Gastrocnemius medialis (tissue), 4 donors: ENCODE measurements at regions not wholly inside any gene's neighbourhood (a gene's known extent, or its start where the extent isn't known, plus 50 kb on each side); places are given as distances from the start of the nearest gene placed in this dataset.

ENCODE experiments used
- ATAC-seq, 2 donors: fragments of 150-250 bp; one replicate each; pipeline ENCODE4 v1.9.1; 2016
- DNase-seq, 2 donors: peaks; one replicate each; pipeline ENCODE4 v3.0.0-alpha.2; 2019
- H3K27ac ChIP-seq, 4 donors: fragments of 200-600 bp; sonication (generic); 1 replicate in 1 of 4; 2 replicates in 3 of 4; pipeline ENCODE4 v1.5.1; 2016 to 2018; ENCODE audit warnings: mild to moderate bottlenecking in 2 of 4, moderate library complexity in 1 of 4
- H3K27me3 ChIP-seq, 3 donors: fragments of 200-600 bp; sonication (generic) in 2 of 3; 1 replicate in 1 of 3; 2 replicates in 2 of 3; pipeline versions ENCODE4 v1.5.1 to v1.6.0; 2016 to 2019; ENCODE audit warnings: mild to moderate bottlenecking in 1 of 3, moderate library complexity in 1 of 3
- H3K36me3 ChIP-seq, 2 donors: fragments of 200-600 bp; sonication (generic) in 1 of 2; one replicate each; pipeline ENCODE4 v1.5.1; 2017 to 2018
- H3K4me1 ChIP-seq, 2 donors: fragments of 200-600 bp; sonication (generic) in 1 of 2; one replicate each; pipeline ENCODE4 v1.5.1; 2016 to 2017; ENCODE audit warnings: mild to moderate bottlenecking in 2 of 2
- H3K4me3 ChIP-seq, 4 donors: fragments of 200-600 bp; sonication (generic) in 3 of 4; 1 replicate in 1 of 4; 2 replicates in 3 of 4; pipeline ENCODE4 v1.5.1; 2016 to 2019; ENCODE audit warnings: mild to moderate bottlenecking in 2 of 4
- H3K9me3 ChIP-seq, 3 donors: fragments of 200-600 bp; sonication (generic) in 2 of 3; 1 replicate in 1 of 3; 2 replicates in 2 of 3; pipeline ENCODE4 v1.5.1; 2016 to 2019
- POLR2A ChIP-seq, 2 donors: fragments of 450-650 bp; IDR thresholded peaks; one replicate each; pipeline ENCODE4 v1.6.1; 2017; ENCODE audit warnings: antibody characterized with exemption in 2 of 2, mild to moderate bottlenecking in 2 of 2, moderate library complexity in 2 of 2
- in situ Hi-C, 4 donors: fragments of 200-750 bp; cut with MboI; loops; one replicate each; pipeline versions ENCODE4 v1.15.0 to v1.8.0; 2017; ENCODE audit warnings: low sequenced_read_pairs in 4 of 4
- intact Hi-C: fragments of 100-400 bp; cut with DNase I; formaldehyde crosslinking; loops from one replicate; pipeline ENCODE4 v1.15.1; 2023; ENCODE audit warnings: low total_unique reads
- TF ChIP-seq, protein P1 (sequence below), 5 experiments: fragments of 450-650 bp in 3 of 5; fragments of 200-600 bp in 2 of 5; sonication (generic) in 2 of 5; IDR thresholded peaks in 4 of 5; conservative IDR thresholded peaks in 1 of 5; 1 replicate in 4 of 5; 2 replicates in 1 of 5; pipeline ENCODE4 v1.5.1; 2016 to 2019; ENCODE audit warnings: antibody characterized with exemption in 5 of 5, mild to moderate bottlenecking in 3 of 5, moderate library complexity in 3 of 5

GRCh38 chr14:84262932-84263331 lies 1267.0 kb upstream of the FLRT2 start:
- no peak for DNase-seq
- intact Hi-C loops = no loop called here

GRCh38 chr14:84272290-84272721 lies 1257.6 kb upstream of the FLRT2 start:
- Histone ChIP-seq H3K27me3 (no peaks in the 10 kb centered on the region), H3K36me3 (no peaks in the 10 kb centered on the region), H3K4me1 (no peaks in the 10 kb centered on the region), H3K9me3 (no peaks in the 10 kb centered on the region), H3K4me3 (no peak overlapping the region), H3K27ac (no peak overlapping the region)
- in situ Hi-C loops = no loop called here
- intact Hi-C loops = no loop called here
- DNase-seq = no peak
- TF ChIP-seq, protein P1, sequence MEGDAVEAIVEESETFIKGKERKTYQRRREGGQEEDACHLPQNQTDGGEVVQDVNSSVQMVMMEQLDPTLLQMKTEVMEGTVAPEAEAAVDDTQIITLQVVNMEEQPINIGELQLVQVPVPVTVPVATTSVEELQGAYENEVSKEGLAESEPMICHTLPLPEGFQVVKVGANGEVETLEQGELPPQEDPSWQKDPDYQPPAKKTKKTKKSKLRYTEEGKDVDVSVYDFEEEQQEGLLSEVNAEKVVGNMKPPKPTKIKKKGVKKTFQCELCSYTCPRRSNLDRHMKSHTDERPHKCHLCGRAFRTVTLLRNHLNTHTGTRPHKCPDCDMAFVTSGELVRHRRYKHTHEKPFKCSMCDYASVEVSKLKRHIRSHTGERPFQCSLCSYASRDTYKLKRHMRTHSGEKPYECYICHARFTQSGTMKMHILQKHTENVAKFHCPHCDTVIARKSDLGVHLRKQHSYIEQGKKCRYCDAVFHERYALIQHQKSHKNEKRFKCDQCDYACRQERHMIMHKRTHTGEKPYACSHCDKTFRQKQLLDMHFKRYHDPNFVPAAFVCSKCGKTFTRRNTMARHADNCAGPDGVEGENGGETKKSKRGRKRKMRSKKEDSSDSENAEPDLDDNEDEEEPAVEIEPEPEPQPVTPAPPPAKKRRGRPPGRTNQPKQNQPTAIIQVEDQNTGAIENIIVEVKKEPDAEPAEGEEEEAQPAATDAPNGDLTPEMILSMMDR (IDR thresholded peaks at IDR 0.05 in 4 of 5, conservative IDR thresholded peaks at IDR 0.05 in 1 of 5) = no peak
- TF ChIP-seq POLR2A (IDR thresholded peaks at IDR 0.05) = no peak
- ATAC-seq = no peak

More at GRCh38 chr14:84262932-84263331, 1267.0 kb upstream of the FLRT2 start:
- TF ChIP-seq, protein P1 (IDR thresholded peaks at IDR 0.05 in 4 of 5, conservative IDR thresholded peaks at IDR 0.05 in 1 of 5) = no peak
- no peak for TF ChIP-seq POLR2A (IDR thresholded peaks at IDR 0.05)
- Histone ChIP-seq H3K4me3 (no peak overlapping the region), H3K27me3 (no peaks in the 10 kb centered on the region), H3K36me3 (no peaks in the 10 kb centered on the region), H3K9me3 (no peaks in the 10 kb centered on the region), H3K4me1 (no peaks in the 10 kb centered on the region), H3K27ac (no peak overlapping the region)
- in situ Hi-C loops = no loop called here
- no peak for ATAC-seq

GRCh38 chr14:84273181-84273580 lies 1256.8 kb upstream of the FLRT2 start:
- no peak for ATAC-seq

DNA sequence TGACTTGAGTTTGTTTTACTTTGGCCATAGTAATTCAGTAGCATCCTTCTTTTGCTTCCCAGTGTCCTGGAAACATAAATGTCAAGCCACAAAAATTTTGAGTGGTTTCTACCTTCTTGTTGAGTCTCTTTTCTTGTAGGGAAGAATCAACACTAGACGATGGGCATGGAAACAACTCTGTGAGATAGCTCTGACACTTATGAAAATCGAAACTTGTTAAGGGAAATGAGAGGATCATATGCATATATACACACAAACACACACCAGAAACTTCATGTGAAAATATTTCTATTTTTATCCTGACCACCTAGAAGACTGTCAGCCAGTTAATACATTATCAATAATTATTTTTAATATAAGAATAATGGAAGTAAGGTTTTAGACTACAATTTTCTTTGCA lies 1247.3 kb upstream of the FLRT2 start:
- intact Hi-C loops = no loop called here
- no peaks in the 10 kb centered on the region for H3K27me3 ChIP-seq
- H3K4me3 ChIP-seq = no peak overlapping the region
- no peaks in the 10 kb centered on the region for H3K36me3 ChIP-seq
- TF ChIP-seq POLR2A (IDR thresholded peaks at IDR 0.05) = no peak
- TF ChIP-seq, protein P1 (IDR thresholded peaks at IDR 0.05 in 4 of 5, conservative IDR thresholded peaks at IDR 0.05 in 1 of 5) = no peak
- in situ Hi-C loops = no loop called here
- H3K9me3 ChIP-seq = no peaks in the 10 kb centered on the region
- no peak overlapping the region for H3K27ac ChIP-seq
- H3K4me1 ChIP-seq = no peaks in the 10 kb centered on the region
- no peak for DNase-seq
- no peak for ATAC-seq

More at GRCh38 chr14:84273181-84273580, 1256.8 kb upstream of the FLRT2 start:
- in situ Hi-C loops (no loop called here), intact Hi-C loops (no loop called here)
- Histone ChIP-seq H3K4me1 (no peaks in the 10 kb centered on the region), H3K36me3 (no peaks in the 10 kb centered on the region), H3K9me3 (no peaks in the 10 kb centered on the region), H3K27ac (no peak overlapping the region), H3K4me3 (no peak overlapping the region), H3K27me3 (no peaks in the 10 kb centered on the region)
- TF ChIP-seq, protein P1 (IDR thresholded peaks at IDR 0.05 in 4 of 5, conservative IDR thresholded peaks at IDR 0.05 in 1 of 5) = no peak
- no peak for TF ChIP-seq POLR2A (IDR thresholded peaks at IDR 0.05)
- no peak for DNase-seq

DNA sequence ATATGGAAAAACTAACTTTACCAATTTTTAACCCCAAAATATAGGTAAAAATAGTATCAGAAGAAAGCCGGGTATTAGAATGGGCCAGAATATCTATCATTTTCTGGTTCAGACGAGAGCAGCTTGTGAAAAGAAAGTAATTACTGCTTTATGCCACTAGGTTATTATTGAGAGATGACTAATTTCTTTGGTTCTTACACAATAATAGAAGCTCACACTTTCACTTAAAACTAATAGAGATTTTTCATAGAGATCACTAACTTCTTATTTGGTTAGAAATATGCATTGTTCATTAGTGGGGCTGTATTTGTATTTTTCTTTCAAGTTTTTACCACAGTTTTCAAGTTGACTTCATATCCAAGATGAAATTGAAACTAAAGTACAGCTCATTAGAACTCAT lies 1241.2 kb upstream of the FLRT2 start:
- no peak for TF ChIP-seq POLR2A (IDR thresholded peaks at IDR 0.05)
- TF ChIP-seq, protein P1 (IDR thresholded peaks at IDR 0.05 in 4 of 5, conservative IDR thresholded peaks at IDR 0.05 in 1 of 5) = no peak
- DNase-seq (no peak), ATAC-seq (no peak)
- Histone ChIP-seq H3K27me3 (no peaks in the 10 kb centered on the region), H3K4me1 (no peaks in the 10 kb centered on the region), H3K4me3 (no peak overlapping the region), H3K27ac (no peak overlapping the region), H3K36me3 (no peaks in the 10 kb centered on the region), H3K9me3 (no peaks in the 10 kb centered on the region)
- intact Hi-C loops = no loop called here
- in situ Hi-C loops = no loop called here
